Liver (tissue), 8 donors: ENCODE measurements at regions not wholly inside any gene's neighbourhood (a gene's known extent, or its start where the extent isn't known, plus 50 kb on each side); places are given as distances from the start of the nearest gene placed in this dataset.

Source experiments
- DNase-seq: peaks from one replicate; pipeline ENCODE4 v3.0.0-alpha.2; 2017; ENCODE audit warnings: low spot score
- H3K27ac ChIP-seq, 2 donors: one replicate each; pipeline ENCODE4 v1.7.0; 2013; ENCODE audit warnings: inconsistent platforms in 2 of 2, low read length in 2 of 2, control low read depth in 1 of 2, low read depth in 1 of 2, mild to moderate bottlenecking in 1 of 2
- H3K27me3 ChIP-seq, 4 donors: one replicate each; pipeline versions ENCODE4 v1.6.1 to v1.7.0; 2013; ENCODE audit warnings: low read length in 3 of 4, inconsistent platforms in 1 of 4, mild to moderate bottlenecking in 1 of 4, moderate library complexity in 1 of 4; ENCODE audit not compliant: control insufficient read depth in 4 of 4, insufficient read depth in 4 of 4
- H3K36me3 ChIP-seq, 4 donors: one replicate each; pipeline versions ENCODE4 v1.6.1 to v1.7.0; 2013; ENCODE audit warnings: low read length in 3 of 4, mild to moderate bottlenecking in 3 of 4, low read depth in 1 of 4, moderate library complexity in 1 of 4; ENCODE audit not compliant: control insufficient read depth in 4 of 4, insufficient read depth in 3 of 4
- H3K4me1 ChIP-seq, 4 donors: one replicate each; pipeline versions ENCODE4 v1.6.1 to v1.7.0; 2013; ENCODE audit warnings: low read length in 3 of 4, mild to moderate bottlenecking in 3 of 4, moderate library complexity in 1 of 4; ENCODE audit not compliant: control insufficient read depth in 4 of 4, insufficient read depth in 4 of 4
- H3K4me3 ChIP-seq, 3 donors: one replicate each; pipeline versions ENCODE4 v1.6.1 to v1.7.0; 2013; ENCODE audit warnings: low read length in 3 of 3, control low read depth in 1 of 3, low read depth in 1 of 3, mild to moderate bottlenecking in 1 of 3
- H3K9ac ChIP-seq, 2 donors: one replicate each; pipeline ENCODE4 v1.7.0; 2013; ENCODE audit warnings: low read length in 2 of 2, mild to moderate bottlenecking in 2 of 2, moderate library complexity in 2 of 2, control low read depth in 1 of 2, low read depth in 1 of 2
- H3K9me3 ChIP-seq, 4 donors: one replicate each; pipeline versions ENCODE4 v1.6.1 to v1.7.0; 2013; ENCODE audit warnings: low read length in 3 of 4; ENCODE audit not compliant: control insufficient read depth in 4 of 4
- FOXA1 ChIP-seq: IDR thresholded peaks from 2 replicates; pipeline ENCODE4 v1.6.1; 2016; ENCODE audit warnings: antibody characterized with exemption
- FOXA2 ChIP-seq: IDR thresholded peaks from 2 replicates; pipeline ENCODE4 v1.6.1; 2016; ENCODE audit warnings: antibody characterized with exemption
- GABPA ChIP-seq, 2 donors: IDR thresholded peaks in 1 of 2; conservative IDR thresholded peaks in 1 of 2; 2 replicates each; pipeline ENCODE4 v1.6.1; 2016; ENCODE audit warnings: antibody characterized with exemption in 2 of 2, mild to moderate bottlenecking in 1 of 2, moderate library complexity in 1 of 2
- HNF4A ChIP-seq, 2 donors: conservative IDR thresholded peaks; 2 replicates each; pipeline ENCODE4 v1.6.1; 2016; ENCODE audit warnings: antibody characterized with exemption in 2 of 2, mild to moderate bottlenecking in 2 of 2
- HNF4G ChIP-seq: IDR thresholded peaks from 2 replicates; pipeline ENCODE4 v1.6.1; 2016; ENCODE audit warnings: antibody characterized with exemption
- JUND ChIP-seq, 2 donors: IDR thresholded peaks; 2 replicates each; pipeline ENCODE4 v1.6.1; 2016; ENCODE audit warnings: antibody characterized with exemption in 2 of 2
- NR2F2 ChIP-seq: IDR thresholded peaks from 2 replicates; pipeline ENCODE4 v1.6.1; 2016; ENCODE audit warnings: antibody characterized with exemption
- RAD21 ChIP-seq, 2 donors: IDR thresholded peaks; 2 replicates each; pipeline ENCODE4 v1.6.1; 2016; ENCODE audit warnings: antibody characterized with exemption in 2 of 2, mild to moderate bottlenecking in 2 of 2
- RXRA ChIP-seq, 2 donors: IDR thresholded peaks; 2 replicates each; pipeline ENCODE4 v1.6.1; 2017 to 2018; ENCODE audit warnings: antibody characterized with exemption in 2 of 2, mild to moderate bottlenecking in 1 of 2
- SP1 ChIP-seq: IDR thresholded peaks from 2 replicates; pipeline ENCODE4 v1.6.1; 2018; ENCODE audit warnings: antibody characterized with exemption, mild to moderate bottlenecking
- TAF1 ChIP-seq: conservative IDR thresholded peaks from 2 replicates; pipeline ENCODE4 v1.6.1; 2016; ENCODE audit warnings: antibody characterized with exemption, mild to moderate bottlenecking
- YY1 ChIP-seq: IDR thresholded peaks from 2 replicates; pipeline ENCODE4 v1.6.1; 2016; ENCODE audit warnings: antibody characterized with exemption, mild to moderate bottlenecking
- WGBS: extraction: QIAGEN DNeasy Blood & Tissue Kit; methylation state at CpG from one replicate; pipeline ENCODE4 v1.1.7; 2013; 5-methylcytosine and 5-hydroxymethylcytosine counted together
- TF ChIP-seq, protein P1 (sequence below): IDR thresholded peaks from 2 replicates; pipeline ENCODE4 v1.6.1; 2016; ENCODE audit warnings: antibody characterized with exemption
- TF ChIP-seq, protein P2 (sequence below): IDR thresholded peaks from 2 replicates; pipeline ENCODE4 v1.6.1; 2016; ENCODE audit warnings: antibody characterized with exemption
- TF ChIP-seq, protein P3 (sequence below): IDR thresholded peaks from 2 replicates; pipeline ENCODE4 v1.6.1; 2016; ENCODE audit warnings: antibody characterized with exemption, mild to moderate bottlenecking
- TF ChIP-seq, protein P4 (sequence below): fragments of 150-350 bp; IDR thresholded peaks from 2 replicates; pipeline ENCODE4 v1.5.1; 2017; ENCODE audit warnings: improper control_type of control experiment, low read depth, low read length; ENCODE audit not compliant: missing input control
- TF ChIP-seq, protein P5 (sequence below): IDR thresholded peaks from 2 replicates; pipeline ENCODE4 v1.6.1; 2016; ENCODE audit warnings: antibody characterized with exemption
- donor health status: healthy.
- donor health status: healthy.
- donor health status: healthy.
- donor health status: healthy.
- donor health status: healthy.

DNA sequence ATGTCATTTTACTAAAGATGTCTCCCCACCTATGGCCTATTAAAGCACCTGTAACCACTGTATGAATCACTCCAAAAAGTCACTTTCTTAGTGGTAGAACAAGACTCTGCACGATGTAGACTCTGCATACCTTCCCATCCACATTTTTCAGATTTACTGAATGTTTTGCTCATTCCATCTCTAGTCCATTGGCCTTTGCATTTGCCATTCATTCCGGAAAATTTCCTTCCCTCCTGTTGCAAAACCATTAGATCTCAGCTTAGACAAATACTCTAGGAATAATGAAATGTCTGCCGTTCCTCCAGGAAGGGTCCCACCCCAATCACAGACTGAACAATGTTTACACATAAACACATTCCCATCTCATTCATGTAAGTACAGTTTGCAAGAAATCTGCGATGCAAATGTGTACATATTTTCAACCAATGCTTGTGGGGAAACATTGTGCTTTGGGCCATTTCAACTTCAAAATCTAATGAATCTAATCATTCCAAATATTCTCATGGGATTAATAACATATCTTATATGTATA is 146.3 kb upstream of the XYLT1 start:
- Histone ChIP-seq H3K9ac (no peak overlapping the region), H3K27me3 (peaks cover 0 to 2% (median 0%) of the 10 kb centered on the region in 4 donors), H3K9me3 (no peaks in the 10 kb centered on the region), H3K36me3 (no peaks in the 10 kb centered on the region), H3K27ac (no peak overlapping the region), H3K4me1 (no peaks in the 10 kb centered on the region), H3K4me3 (no peak overlapping the region)
- no peak for TF ChIP-seq YY1
- no peak for TF ChIP-seq HNF4A (conservative IDR thresholded peaks at IDR 0.05)
- no peak for TF ChIP-seq TAF1
- TF ChIP-seq, protein P1, sequence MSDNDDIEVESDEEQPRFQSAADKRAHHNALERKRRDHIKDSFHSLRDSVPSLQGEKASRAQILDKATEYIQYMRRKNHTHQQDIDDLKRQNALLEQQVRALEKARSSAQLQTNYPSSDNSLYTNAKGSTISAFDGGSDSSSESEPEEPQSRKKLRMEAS: no peak
- TF ChIP-seq, protein P2, sequence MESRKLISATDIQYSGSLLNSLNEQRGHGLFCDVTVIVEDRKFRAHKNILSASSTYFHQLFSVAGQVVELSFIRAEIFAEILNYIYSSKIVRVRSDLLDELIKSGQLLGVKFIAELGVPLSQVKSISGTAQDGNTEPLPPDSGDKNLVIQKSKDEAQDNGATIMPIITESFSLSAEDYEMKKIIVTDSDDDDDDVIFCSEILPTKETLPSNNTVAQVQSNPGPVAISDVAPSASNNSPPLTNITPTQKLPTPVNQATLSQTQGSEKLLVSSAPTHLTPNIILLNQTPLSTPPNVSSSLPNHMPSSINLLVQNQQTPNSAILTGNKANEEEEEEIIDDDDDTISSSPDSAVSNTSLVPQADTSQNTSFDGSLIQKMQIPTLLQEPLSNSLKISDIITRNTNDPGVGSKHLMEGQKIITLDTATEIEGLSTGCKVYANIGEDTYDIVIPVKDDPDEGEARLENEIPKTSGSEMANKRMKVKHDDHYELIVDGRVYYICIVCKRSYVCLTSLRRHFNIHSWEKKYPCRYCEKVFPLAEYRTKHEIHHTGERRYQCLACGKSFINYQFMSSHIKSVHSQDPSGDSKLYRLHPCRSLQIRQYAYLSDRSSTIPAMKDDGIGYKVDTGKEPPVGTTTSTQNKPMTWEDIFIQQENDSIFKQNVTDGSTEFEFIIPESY: no peak
- no peak for TF ChIP-seq FOXA2
- no peak for TF ChIP-seq NR2F2
- no peak for TF ChIP-seq GABPA (IDR thresholded peaks at IDR 0.05 in 1 of 2, conservative IDR thresholded peaks at IDR 0.05 in 1 of 2)
- TF ChIP-seq RXRA (IDR thresholded peaks at IDR 0.05): no peak
- TF ChIP-seq RAD21 (IDR thresholded peaks at IDR 0.05): no peak
- TF ChIP-seq, protein P3, sequence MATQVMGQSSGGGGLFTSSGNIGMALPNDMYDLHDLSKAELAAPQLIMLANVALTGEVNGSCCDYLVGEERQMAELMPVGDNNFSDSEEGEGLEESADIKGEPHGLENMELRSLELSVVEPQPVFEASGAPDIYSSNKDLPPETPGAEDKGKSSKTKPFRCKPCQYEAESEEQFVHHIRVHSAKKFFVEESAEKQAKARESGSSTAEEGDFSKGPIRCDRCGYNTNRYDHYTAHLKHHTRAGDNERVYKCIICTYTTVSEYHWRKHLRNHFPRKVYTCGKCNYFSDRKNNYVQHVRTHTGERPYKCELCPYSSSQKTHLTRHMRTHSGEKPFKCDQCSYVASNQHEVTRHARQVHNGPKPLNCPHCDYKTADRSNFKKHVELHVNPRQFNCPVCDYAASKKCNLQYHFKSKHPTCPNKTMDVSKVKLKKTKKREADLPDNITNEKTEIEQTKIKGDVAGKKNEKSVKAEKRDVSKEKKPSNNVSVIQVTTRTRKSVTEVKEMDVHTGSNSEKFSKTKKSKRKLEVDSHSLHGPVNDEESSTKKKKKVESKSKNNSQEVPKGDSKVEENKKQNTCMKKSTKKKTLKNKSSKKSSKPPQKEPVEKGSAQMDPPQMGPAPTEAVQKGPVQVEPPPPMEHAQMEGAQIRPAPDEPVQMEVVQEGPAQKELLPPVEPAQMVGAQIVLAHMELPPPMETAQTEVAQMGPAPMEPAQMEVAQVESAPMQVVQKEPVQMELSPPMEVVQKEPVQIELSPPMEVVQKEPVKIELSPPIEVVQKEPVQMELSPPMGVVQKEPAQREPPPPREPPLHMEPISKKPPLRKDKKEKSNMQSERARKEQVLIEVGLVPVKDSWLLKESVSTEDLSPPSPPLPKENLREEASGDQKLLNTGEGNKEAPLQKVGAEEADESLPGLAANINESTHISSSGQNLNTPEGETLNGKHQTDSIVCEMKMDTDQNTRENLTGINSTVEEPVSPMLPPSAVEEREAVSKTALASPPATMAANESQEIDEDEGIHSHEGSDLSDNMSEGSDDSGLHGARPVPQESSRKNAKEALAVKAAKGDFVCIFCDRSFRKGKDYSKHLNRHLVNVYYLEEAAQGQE: no peak
- TF ChIP-seq HNF4G: no peak
- TF ChIP-seq FOXA1: no peak
- no peak for TF ChIP-seq SP1
- TF ChIP-seq, protein P4, sequence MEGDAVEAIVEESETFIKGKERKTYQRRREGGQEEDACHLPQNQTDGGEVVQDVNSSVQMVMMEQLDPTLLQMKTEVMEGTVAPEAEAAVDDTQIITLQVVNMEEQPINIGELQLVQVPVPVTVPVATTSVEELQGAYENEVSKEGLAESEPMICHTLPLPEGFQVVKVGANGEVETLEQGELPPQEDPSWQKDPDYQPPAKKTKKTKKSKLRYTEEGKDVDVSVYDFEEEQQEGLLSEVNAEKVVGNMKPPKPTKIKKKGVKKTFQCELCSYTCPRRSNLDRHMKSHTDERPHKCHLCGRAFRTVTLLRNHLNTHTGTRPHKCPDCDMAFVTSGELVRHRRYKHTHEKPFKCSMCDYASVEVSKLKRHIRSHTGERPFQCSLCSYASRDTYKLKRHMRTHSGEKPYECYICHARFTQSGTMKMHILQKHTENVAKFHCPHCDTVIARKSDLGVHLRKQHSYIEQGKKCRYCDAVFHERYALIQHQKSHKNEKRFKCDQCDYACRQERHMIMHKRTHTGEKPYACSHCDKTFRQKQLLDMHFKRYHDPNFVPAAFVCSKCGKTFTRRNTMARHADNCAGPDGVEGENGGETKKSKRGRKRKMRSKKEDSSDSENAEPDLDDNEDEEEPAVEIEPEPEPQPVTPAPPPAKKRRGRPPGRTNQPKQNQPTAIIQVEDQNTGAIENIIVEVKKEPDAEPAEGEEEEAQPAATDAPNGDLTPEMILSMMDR: no peak
- DNase-seq: no peak
- 83% methylated on average over 4 of the region's 4 CpGs for WGBS

DNA sequence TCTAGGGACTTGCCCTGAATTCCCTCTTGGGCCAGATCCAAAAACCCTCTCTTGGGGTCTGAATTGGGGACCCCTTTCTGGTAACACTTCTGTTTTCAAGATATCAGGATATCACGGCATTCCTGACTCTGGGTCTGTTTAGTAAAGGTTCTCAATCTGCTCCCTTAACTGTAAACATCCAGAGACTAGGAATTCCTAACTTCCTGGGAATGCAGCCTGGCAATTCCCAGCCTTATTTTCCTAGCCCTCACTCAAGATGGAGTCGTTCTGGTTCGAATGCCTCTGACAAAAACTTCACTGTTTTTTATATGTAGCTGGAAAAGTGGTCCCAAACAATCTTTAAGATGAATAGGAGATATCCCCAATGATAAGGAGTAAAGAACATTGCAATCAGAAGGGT is 141.6 kb upstream of the XYLT1 start:
- DNase-seq: no peak
- no peaks in the 10 kb centered on the region for H3K4me1 ChIP-seq
- H3K27ac ChIP-seq: no peak overlapping the region
- peaks cover 0 to 5% (median 2%) of the 10 kb centered on the region in 4 donors for H3K27me3 ChIP-seq
- no peaks in the 10 kb centered on the region for H3K9me3 ChIP-seq
- no peak overlapping the region for H3K9ac ChIP-seq
- no peaks in the 10 kb centered on the region for H3K36me3 ChIP-seq
- TF ChIP-seq TAF1 (no peak), GABPA (IDR thresholded peaks at IDR 0.05 in 1 of 2, conservative IDR thresholded peaks at IDR 0.05 in 1 of 2) (no peak), SP1 (no peak), NR2F2 (no peak), JUND (IDR thresholded peaks at IDR 0.05) (no peak), FOXA1 (no peak), HNF4A (conservative IDR thresholded peaks at IDR 0.05) (no peak), RAD21 (IDR thresholded peaks at IDR 0.05) (no peak), HNF4G (no peak), YY1 (no peak), RXRA (IDR thresholded peaks at IDR 0.05) (no peak), FOXA2 (no peak)
- TF ChIP-seq, protein P4: no peak
- TF ChIP-seq, protein P5, sequence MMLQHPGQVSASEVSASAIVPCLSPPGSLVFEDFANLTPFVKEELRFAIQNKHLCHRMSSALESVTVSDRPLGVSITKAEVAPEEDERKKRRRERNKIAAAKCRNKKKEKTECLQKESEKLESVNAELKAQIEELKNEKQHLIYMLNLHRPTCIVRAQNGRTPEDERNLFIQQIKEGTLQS: no peak
- TF ChIP-seq, protein P1: no peak
- TF ChIP-seq, protein P2: no peak
- H3K4me3 ChIP-seq: no peak overlapping the region
- 45% methylated on average over 3 of the region's 3 CpGs for WGBS
